ENCODE measurements at regions not wholly inside any gene's neighbourhood (a gene's known extent, or its start where the extent isn't known, plus 50 kb on each side); places are given as distances from the start of the nearest gene placed in this dataset.
"Not testable (repeated sequence)": the region's sequence is repeated elsewhere in the genome, so short reads cannot be mapped to it uniquely, and the experiment has no call there.

- not testable (repeated sequence) for TF ChIP-seq REST (IDR thresholded peaks at IDR 0.05; ENCODE audit: low read depth); POLR2A (IDR thresholded peaks at IDR 0.05; ENCODE audit: borderline replicate concordance, extremely low read depth, insufficient read depth, insufficient read length); CTCF (IDR thresholded peaks at IDR 0.05 in 2 of 3, conservative IDR thresholded peaks at IDR 0.05 in 1 of 3; ENCODE audit: borderline replicate concordance in 1 of 3, insufficient read depth in 1 of 3, low read depth in 2 of 3, low read length in 2 of 3); EGR1 (IDR thresholded peaks at IDR 0.05; ENCODE audit: low read depth); RAD21 (IDR thresholded peaks at IDR 0.05; ENCODE audit: low read depth); POLR2AphosphoS5 (IDR thresholded peaks at IDR 0.05; ENCODE audit: low read depth, low read length); EZH2phosphoT487 (IDR thresholded peaks at IDR 0.05; ENCODE audit: borderline replicate concordance); EZH2 (IDR thresholded peaks at IDR 0.05); ATF3 (IDR thresholded peaks at IDR 0.05)
Measured at GRCh38 chr14:34049187-34049586, 98.3 kb upstream of the EGLN3 start.

All from HCT116 (cell line).